Smooth muscle cell (in vitro differentiated cells): ENCODE measurements at regions not wholly inside any gene's neighbourhood (a gene's known extent, or its start where the extent isn't known, plus 50 kb on each side); places are given as distances from the start of the nearest gene placed in this dataset.

Experiments
- DNase-seq: peaks from one replicate; lab custom pipeline; 2025; ENCODE audit not compliant: unreplicated experiment; lab: John Stamatoyannopoulos, UW
- H2AFZ ChIP-seq: fragments of 200-600 bp; sonication (generic); 2 replicates; pipeline ENCODE4 v1.6.0; 2016; ENCODE audit warnings: antibody characterized with exemption, low read depth, mild to moderate bottlenecking
- H3F3A ChIP-seq: fragments of 200-600 bp; sonication (generic); 2 replicates; pipeline ENCODE4 v1.6.0; 2017; ENCODE audit warnings: antibody characterized with exemption, low read depth
- H3K27ac ChIP-seq: fragments of 200-600 bp; sonication (generic); 2 replicates; pipeline ENCODE4 v1.5.1; 2016; ENCODE audit warnings: low read depth, mild to moderate bottlenecking
- H3K27me3 ChIP-seq: fragments of 200-600 bp; sonication (generic); 2 replicates; pipeline ENCODE4 v1.6.1; 2016; ENCODE audit warnings: low read depth, mild to moderate bottlenecking
- H3K36me3 ChIP-seq: fragments of 200-600 bp; sonication (generic); 2 replicates; pipeline ENCODE4 v1.5.1; 2016; ENCODE audit warnings: low read depth
- H3K4me1 ChIP-seq: fragments of 200-600 bp; sonication (generic); 2 replicates; pipeline ENCODE4 v1.5.1; 2016; ENCODE audit warnings: low read depth
- H3K4me2 ChIP-seq: fragments of 200-600 bp; sonication (generic); 2 replicates; pipeline ENCODE4 v1.6.0; 2016; ENCODE audit warnings: mild to moderate bottlenecking
- H3K4me3 ChIP-seq: fragments of 200-600 bp; sonication (generic); 2 replicates; pipeline ENCODE4 v1.5.1; 2016; ENCODE audit warnings: mild to moderate bottlenecking
- H3K79me2 ChIP-seq: fragments of 200-600 bp; sonication (generic); 2 replicates; pipeline ENCODE4 v1.6.0; 2016; ENCODE audit warnings: low read depth, mild to moderate bottlenecking
- H3K9ac ChIP-seq: fragments of 200-600 bp; sonication (generic); 2 replicates; pipeline ENCODE4 v1.6.0; 2016; ENCODE audit warnings: low read depth
- H3K9me3 ChIP-seq: fragments of 200-600 bp; sonication (generic); replicated peaks from 2 replicates; pipeline ENCODE4 v1.5.1; 2016; ENCODE audit warnings: low read depth
- H4K20me1 ChIP-seq: fragments of 200-600 bp; sonication (generic); 2 replicates; pipeline ENCODE4 v1.6.0; 2016; ENCODE audit warnings: low read depth
- CTCF ChIP-seq: fragments of 200-600 bp; sonication (generic); IDR thresholded peaks from 2 replicates; pipeline ENCODE4 v1.5.1; 2017; ENCODE audit warnings: borderline replicate concordance, mild to moderate bottlenecking, antibody characterized with exemption; ENCODE audit not compliant: insufficient read depth, poor library complexity, severe bottlenecking
- WGBS: methylation state at CpG from one replicate; pipeline ENCODE4 v1.1.7; 2016; ENCODE audit warnings: low lambda C conversion rate; 5-methylcytosine and 5-hydroxymethylcytosine counted together

- no peak for TF ChIP-seq CTCF
- Histone ChIP-seq H4K20me1 (no peaks in the 10 kb centered on the region), H3K27ac (no peak overlapping the region), H3F3A (no peaks in the 10 kb centered on the region), H3K36me3 (no peaks in the 10 kb centered on the region), H3K79me2 (no peaks in the 10 kb centered on the region), H3K9ac (no peak overlapping the region), H3K4me2 (no peak overlapping the region), H3K4me3 (no peak overlapping the region), H3K27me3 (no peaks in the 10 kb centered on the region), H3K9me3 (no peaks in the 10 kb centered on the region), H2AFZ (no peak overlapping the region), H3K4me1 (peaks cover 21% of the 10 kb centered on the region)
- 72% methylated on average over 14 of the region's 14 CpGs for WGBS
- DNase-seq: no peak
These were observed 80.8 kb upstream of the SLC2A1 start for GRCh38 chr1:43039228-43040055.

GRCh38 chr1:43038232-43038935 is 79.7 kb upstream of the SLC2A1 start:
- Histone ChIP-seq H3K36me3 (no peaks in the 10 kb centered on the region), H3K4me2 (no peak overlapping the region), H3K27me3 (no peaks in the 10 kb centered on the region), H2AFZ (peak overlapping the region; percentile 41), H3K4me1 (peaks cover 21% of the 10 kb centered on the region), H3K9me3 (no peaks in the 10 kb centered on the region), H4K20me1 (no peaks in the 10 kb centered on the region), H3K79me2 (no peaks in the 10 kb centered on the region), H3K27ac (no peak overlapping the region), H3K4me3 (no peak overlapping the region), H3F3A (no peaks in the 10 kb centered on the region), H3K9ac (no peak overlapping the region)
- no peak for TF ChIP-seq CTCF
- no peak for DNase-seq
- WGBS: 66% methylated on average over 9 of the region's 9 CpGs

GRCh38 chr1:43037466-43037865 is 78.8 kb upstream of the SLC2A1 start:
- H3K79me2 ChIP-seq: no peaks in the 10 kb centered on the region
- WGBS: 95% methylated on average over 6 of the region's 6 CpGs

More at GRCh38 chr1:43037466-43037865, 78.8 kb upstream of the SLC2A1 start:
- Histone ChIP-seq H3K27me3 (no peaks in the 10 kb centered on the region), H3K9ac (no peak overlapping the region), H3F3A (no peaks in the 10 kb centered on the region), H3K27ac (no peak overlapping the region), H3K4me3 (no peak overlapping the region), H2AFZ (no peak overlapping the region), H3K9me3 (no peaks in the 10 kb centered on the region), H3K4me1 (peaks cover 21% of the 10 kb centered on the region), H4K20me1 (no peaks in the 10 kb centered on the region), H3K4me2 (no peak overlapping the region), H3K36me3 (no peaks in the 10 kb centered on the region)
- TF ChIP-seq CTCF: no peak
- DNase-seq: no peak
